ENCODE measurements at regions not wholly inside any gene's neighbourhood (a gene's known extent, or its start where the extent isn't known, plus 50 kb on each side); places are given as distances from the start of the nearest gene placed in this dataset.

DNA sequence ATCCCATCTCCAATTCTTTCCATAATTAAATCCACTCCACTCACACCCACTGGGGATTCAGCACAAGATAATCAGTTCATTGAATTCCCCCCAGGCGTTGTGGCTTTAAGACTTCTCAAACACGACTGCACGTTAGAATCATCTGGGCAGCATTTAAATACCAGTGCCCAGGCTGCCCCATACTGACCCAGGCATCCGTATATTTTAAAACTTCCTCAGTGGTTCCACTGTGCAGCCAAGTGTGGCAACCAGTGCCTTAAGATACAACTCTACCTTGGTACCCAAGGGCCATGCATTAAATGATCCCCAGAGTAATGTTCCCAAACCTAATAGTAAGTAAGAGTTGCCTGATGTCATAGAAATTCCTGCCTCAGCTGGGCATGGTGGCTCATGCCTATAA, 54.3 kb upstream of the BZW1 start:
- H3K27ac Mint-ChIP-seq (ENCODE audit: unreplicated experiment): peak overlapping the region; percentile 69
- no peak overlapping the region for H3K4me3 Mint-ChIP-seq (ENCODE audit: unreplicated experiment)
- no peak overlapping the region for H3K4me3 ChIP-seq (ENCODE audit: insufficient read depth, low read depth, low read length)
- H3K9me3 ChIP-seq (ENCODE audit: insufficient read depth, low read depth, low read length): no peaks in the 10 kb centered on the region
- TF ChIP-seq EZH2 (IDR thresholded peaks at IDR 0.05; ENCODE audit: insufficient read depth, low read length): no peak
- TF ChIP-seq, protein P1, sequence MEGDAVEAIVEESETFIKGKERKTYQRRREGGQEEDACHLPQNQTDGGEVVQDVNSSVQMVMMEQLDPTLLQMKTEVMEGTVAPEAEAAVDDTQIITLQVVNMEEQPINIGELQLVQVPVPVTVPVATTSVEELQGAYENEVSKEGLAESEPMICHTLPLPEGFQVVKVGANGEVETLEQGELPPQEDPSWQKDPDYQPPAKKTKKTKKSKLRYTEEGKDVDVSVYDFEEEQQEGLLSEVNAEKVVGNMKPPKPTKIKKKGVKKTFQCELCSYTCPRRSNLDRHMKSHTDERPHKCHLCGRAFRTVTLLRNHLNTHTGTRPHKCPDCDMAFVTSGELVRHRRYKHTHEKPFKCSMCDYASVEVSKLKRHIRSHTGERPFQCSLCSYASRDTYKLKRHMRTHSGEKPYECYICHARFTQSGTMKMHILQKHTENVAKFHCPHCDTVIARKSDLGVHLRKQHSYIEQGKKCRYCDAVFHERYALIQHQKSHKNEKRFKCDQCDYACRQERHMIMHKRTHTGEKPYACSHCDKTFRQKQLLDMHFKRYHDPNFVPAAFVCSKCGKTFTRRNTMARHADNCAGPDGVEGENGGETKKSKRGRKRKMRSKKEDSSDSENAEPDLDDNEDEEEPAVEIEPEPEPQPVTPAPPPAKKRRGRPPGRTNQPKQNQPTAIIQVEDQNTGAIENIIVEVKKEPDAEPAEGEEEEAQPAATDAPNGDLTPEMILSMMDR (IDR thresholded peaks at IDR 0.05; ENCODE audit: insufficient read depth, low read depth, low read length): no peak
- H3K27me3 ChIP-seq (ENCODE audit: insufficient read depth, low read length): no peaks in the 10 kb centered on the region
- no peaks in the 10 kb centered on the region for H4K20me1 ChIP-seq (ENCODE audit: insufficient read depth, low read length)
- DNase-seq (ENCODE audit: low read depth) (no peak), FAIRE-seq (no peak)
- H3K9me3 Mint-ChIP-seq (ENCODE audit: unreplicated experiment): no peaks in the 10 kb centered on the region
- H3K4me2 ChIP-seq (ENCODE audit: low read length): peak overlapping the region; percentile 65
- H3K4me1 ChIP-seq (ENCODE audit: insufficient read depth, low read length): peaks cover 37% of the 10 kb centered on the region
- no peaks in the 10 kb centered on the region for H3K36me3 Mint-ChIP-seq (ENCODE audit: low read depth, unreplicated experiment)
- H3K79me2 ChIP-seq (ENCODE audit: insufficient read depth, low read length): no peaks in the 10 kb centered on the region
- H3K27ac ChIP-seq (ENCODE audit: low read depth, low read length): peak overlapping the region; percentile 58
- H3K36me3 ChIP-seq (ENCODE audit: insufficient read depth, low read length): no peaks in the 10 kb centered on the region
- H3K27me3 Mint-ChIP-seq (ENCODE audit: low read depth, unreplicated experiment): no peaks in the 10 kb centered on the region
- peaks cover 28% of the 10 kb centered on the region for H3K4me1 Mint-ChIP-seq (ENCODE audit: low read depth, unreplicated experiment)
- H3K9ac ChIP-seq (ENCODE audit: low read length): peak overlapping the region; percentile 49
- peak overlapping the region; percentile 1 for H2AFZ ChIP-seq (ENCODE audit: low read depth, low read length)

DNA sequence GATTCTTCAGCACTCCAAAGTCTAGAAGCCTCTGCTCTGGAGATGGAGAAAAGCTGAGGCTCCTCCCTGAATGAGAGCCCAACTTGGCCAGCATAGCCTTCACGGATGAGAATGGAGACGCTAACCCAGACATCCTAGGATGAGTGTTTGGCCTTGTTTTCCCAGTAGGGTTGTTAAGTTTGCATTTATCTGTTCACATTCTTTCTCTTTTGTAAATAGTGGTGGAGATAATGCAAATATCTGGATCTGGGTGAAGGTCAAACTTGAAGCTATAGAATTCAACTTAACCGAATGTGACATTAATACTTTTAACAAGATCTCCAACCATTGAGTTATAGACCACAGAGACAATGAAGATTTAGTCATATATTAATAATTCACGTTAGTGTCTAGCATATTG, 53.4 kb upstream of the BZW1 start:
- Histone ChIP-seq H3K4me3 (ENCODE audit: insufficient read depth, low read depth, low read length) (no peak overlapping the region), H3K27ac (ENCODE audit: low read depth, low read length) (no peak overlapping the region), H3K27me3 (ENCODE audit: insufficient read depth, low read length) (no peaks in the 10 kb centered on the region), H4K20me1 (ENCODE audit: insufficient read depth, low read length) (no peaks in the 10 kb centered on the region), H3K9me3 (ENCODE audit: insufficient read depth, low read depth, low read length) (no peaks in the 10 kb centered on the region), H3K4me1 (ENCODE audit: insufficient read depth, low read length) (peaks cover 41% of the 10 kb centered on the region), H3K79me2 (ENCODE audit: insufficient read depth, low read length) (no peaks in the 10 kb centered on the region), H3K36me3 (ENCODE audit: insufficient read depth, low read length) (no peaks in the 10 kb centered on the region), H2AFZ (ENCODE audit: low read depth, low read length) (no peak overlapping the region), H3K9ac (ENCODE audit: low read length) (no peak overlapping the region), H3K4me2 (ENCODE audit: low read length) (no peak overlapping the region)
- no peaks in the 10 kb centered on the region for H3K27me3 Mint-ChIP-seq (ENCODE audit: low read depth, unreplicated experiment)
- no peak overlapping the region for H3K4me3 Mint-ChIP-seq (ENCODE audit: unreplicated experiment)
- H3K27ac Mint-ChIP-seq (ENCODE audit: unreplicated experiment): no peak overlapping the region
- no peaks in the 10 kb centered on the region for H3K36me3 Mint-ChIP-seq (ENCODE audit: low read depth, unreplicated experiment)
- TF ChIP-seq, protein P1 (IDR thresholded peaks at IDR 0.05; ENCODE audit: insufficient read depth, low read depth, low read length): no peak
- TF ChIP-seq EZH2 (IDR thresholded peaks at IDR 0.05; ENCODE audit: insufficient read depth, low read length): no peak
- no peak for DNase-seq (ENCODE audit: low read depth)
- H3K4me1 Mint-ChIP-seq (ENCODE audit: low read depth, unreplicated experiment): peaks cover 31% of the 10 kb centered on the region
- FAIRE-seq: no peak
- no peaks in the 10 kb centered on the region for H3K9me3 Mint-ChIP-seq (ENCODE audit: unreplicated experiment)

DNA sequence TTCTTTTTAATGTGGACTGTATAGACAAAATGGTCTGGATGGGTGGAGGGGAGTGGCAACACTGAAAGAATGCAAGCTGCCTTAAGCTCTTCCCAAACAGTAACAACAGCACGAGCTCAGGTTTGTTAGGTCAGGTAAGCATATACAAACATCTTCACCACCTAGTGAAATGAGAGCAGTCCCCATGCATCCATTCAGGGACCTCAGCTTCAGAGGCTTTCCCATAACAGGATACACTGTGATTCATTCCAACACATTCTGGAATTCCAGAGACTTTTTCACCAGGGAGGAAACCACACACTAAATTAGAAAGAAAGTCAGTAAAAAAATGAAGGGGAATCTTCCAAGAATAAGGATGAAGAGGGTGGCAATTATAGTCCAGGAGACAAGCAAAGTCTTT, 50.4 kb upstream of the BZW1 start:
- Histone ChIP-seq H3K4me2 (ENCODE audit: low read length) (peak overlapping the region; percentile 62), H3K27ac (ENCODE audit: low read depth, low read length) (peak overlapping the region; percentile 21), H3K36me3 (ENCODE audit: insufficient read depth, low read length) (no peaks in the 10 kb centered on the region), H3K9ac (ENCODE audit: low read length) (no peak overlapping the region), H3K4me3 (ENCODE audit: insufficient read depth, low read depth, low read length) (no peak overlapping the region), H3K79me2 (ENCODE audit: insufficient read depth, low read length) (no peaks in the 10 kb centered on the region), H4K20me1 (ENCODE audit: insufficient read depth, low read length) (no peaks in the 10 kb centered on the region), H3K4me1 (ENCODE audit: insufficient read depth, low read length) (peaks cover 50% of the 10 kb centered on the region), H3K27me3 (ENCODE audit: insufficient read depth, low read length) (no peaks in the 10 kb centered on the region), H2AFZ (ENCODE audit: low read depth, low read length) (peak overlapping the region; percentile 30), H3K9me3 (ENCODE audit: insufficient read depth, low read depth, low read length) (no peaks in the 10 kb centered on the region)
- H3K27me3 Mint-ChIP-seq (ENCODE audit: low read depth, unreplicated experiment): no peaks in the 10 kb centered on the region
- H3K36me3 Mint-ChIP-seq (ENCODE audit: low read depth, unreplicated experiment): no peaks in the 10 kb centered on the region
- H3K4me3 Mint-ChIP-seq (ENCODE audit: unreplicated experiment): no peak overlapping the region
- DNase-seq (ENCODE audit: low read depth): peak; percentile 67
- FAIRE-seq: peak; percentile 29
- no peaks in the 10 kb centered on the region for H3K9me3 Mint-ChIP-seq (ENCODE audit: unreplicated experiment)
- TF ChIP-seq, protein P1 (IDR thresholded peaks at IDR 0.05; ENCODE audit: insufficient read depth, low read depth, low read length): no peak
- no peak for TF ChIP-seq EZH2 (IDR thresholded peaks at IDR 0.05; ENCODE audit: insufficient read depth, low read length)
- no peak overlapping the region for H3K27ac Mint-ChIP-seq (ENCODE audit: unreplicated experiment)
- peaks cover 48% of the 10 kb centered on the region for H3K4me1 Mint-ChIP-seq (ENCODE audit: low read depth, unreplicated experiment)

All from astrocyte (in vitro differentiated cells and primary cell).